PFSK-1 (cell line): ENCODE measurements at regions not wholly inside any gene's neighbourhood (a gene's known extent, or its start where the extent isn't known, plus 50 kb on each side); places are given as distances from the start of the nearest gene placed in this dataset.

ENCODE experiments used
- TAF1 ChIP-seq: IDR thresholded peaks from 2 replicates; pipeline ENCODE4 v1.6.1; 2012; ENCODE audit warnings: low read length, control low read depth, borderline replicate concordance; ENCODE audit not compliant: insufficient read depth
- TF ChIP-seq, protein P1 (sequence below), 2 experiments: IDR thresholded peaks; 2 replicates each; pipeline versions ENCODE4 v1.6.1 to v1.8.0; 2011 to 2012; ENCODE audit warnings: low read depth in 2 of 2, low read length in 2 of 2, control low read depth in 1 of 2, inconsistent platforms in 1 of 2, mild to moderate bottlenecking in 1 of 2, moderate library complexity in 1 of 2; ENCODE audit not compliant: insufficient read depth in 1 of 2

DNA sequence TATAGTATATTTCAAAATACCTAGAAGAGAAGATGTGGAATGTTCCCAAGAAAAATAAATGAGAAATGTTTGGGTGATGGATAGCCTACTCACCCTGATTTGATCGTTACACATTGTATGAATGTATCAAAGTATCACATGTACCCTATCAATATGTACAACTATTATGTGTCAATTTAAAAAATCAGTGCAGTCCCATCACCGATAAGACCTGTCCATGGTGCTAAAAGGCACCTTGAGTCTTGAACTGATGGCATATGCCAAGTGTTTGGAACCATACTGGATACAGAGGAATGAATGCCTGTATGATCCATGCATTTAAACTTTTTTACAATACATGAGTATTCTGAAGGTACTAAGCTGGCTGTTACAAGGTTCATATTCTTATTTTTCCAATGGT, 50.2 kb upstream of the ZNF835 start:
- no peak for TF ChIP-seq TAF1
- TF ChIP-seq, protein P1, sequence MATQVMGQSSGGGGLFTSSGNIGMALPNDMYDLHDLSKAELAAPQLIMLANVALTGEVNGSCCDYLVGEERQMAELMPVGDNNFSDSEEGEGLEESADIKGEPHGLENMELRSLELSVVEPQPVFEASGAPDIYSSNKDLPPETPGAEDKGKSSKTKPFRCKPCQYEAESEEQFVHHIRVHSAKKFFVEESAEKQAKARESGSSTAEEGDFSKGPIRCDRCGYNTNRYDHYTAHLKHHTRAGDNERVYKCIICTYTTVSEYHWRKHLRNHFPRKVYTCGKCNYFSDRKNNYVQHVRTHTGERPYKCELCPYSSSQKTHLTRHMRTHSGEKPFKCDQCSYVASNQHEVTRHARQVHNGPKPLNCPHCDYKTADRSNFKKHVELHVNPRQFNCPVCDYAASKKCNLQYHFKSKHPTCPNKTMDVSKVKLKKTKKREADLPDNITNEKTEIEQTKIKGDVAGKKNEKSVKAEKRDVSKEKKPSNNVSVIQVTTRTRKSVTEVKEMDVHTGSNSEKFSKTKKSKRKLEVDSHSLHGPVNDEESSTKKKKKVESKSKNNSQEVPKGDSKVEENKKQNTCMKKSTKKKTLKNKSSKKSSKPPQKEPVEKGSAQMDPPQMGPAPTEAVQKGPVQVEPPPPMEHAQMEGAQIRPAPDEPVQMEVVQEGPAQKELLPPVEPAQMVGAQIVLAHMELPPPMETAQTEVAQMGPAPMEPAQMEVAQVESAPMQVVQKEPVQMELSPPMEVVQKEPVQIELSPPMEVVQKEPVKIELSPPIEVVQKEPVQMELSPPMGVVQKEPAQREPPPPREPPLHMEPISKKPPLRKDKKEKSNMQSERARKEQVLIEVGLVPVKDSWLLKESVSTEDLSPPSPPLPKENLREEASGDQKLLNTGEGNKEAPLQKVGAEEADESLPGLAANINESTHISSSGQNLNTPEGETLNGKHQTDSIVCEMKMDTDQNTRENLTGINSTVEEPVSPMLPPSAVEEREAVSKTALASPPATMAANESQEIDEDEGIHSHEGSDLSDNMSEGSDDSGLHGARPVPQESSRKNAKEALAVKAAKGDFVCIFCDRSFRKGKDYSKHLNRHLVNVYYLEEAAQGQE (IDR thresholded peaks at IDR 0.05; ENCODE audit: insufficient read depth in 1 of 2, low read depth in 2 of 2, low read length in 2 of 2), result peak in 1 of 2 experiments; percentile 81; a peak in 2 of 4 replicates
